H7 (cell line): ENCODE measurements at regions not wholly inside any gene's neighbourhood (a gene's known extent, or its start where the extent isn't known, plus 50 kb on each side); places are given as distances from the start of the nearest gene placed in this dataset.

Experiments
- DNase-seq: peaks from one replicate; pipeline ENCODE4 v3.0.0; 2012
- H3K27me3 ChIP-seq: 2 replicates; pipeline ENCODE4 v1.6.0; 2011; ENCODE audit warnings: mild to moderate bottlenecking, low read length; ENCODE audit not compliant: control insufficient read depth, insufficient read depth
- H3K36me3 ChIP-seq: replicated peaks from 2 replicates; pipeline ENCODE4 v1.5.1; 2011; ENCODE audit warnings: low read length; ENCODE audit not compliant: control insufficient read depth, insufficient read depth
- H3K4me3 ChIP-seq: 2 replicates; pipeline ENCODE4 v1.5.1; 2011; ENCODE audit warnings: low read depth, mild to moderate bottlenecking, control low read depth, low read length, moderate library complexity; ENCODE audit not compliant: insufficient read depth

GRCh38 chr2:816278-816677 lies 134.4 kb upstream of the SNTG2 start:
- no peaks in the 10 kb centered on the region for H3K36me3 ChIP-seq
- no peaks in the 10 kb centered on the region for H3K27me3 ChIP-seq
- no peak for DNase-seq
- no peak overlapping the region for H3K4me3 ChIP-seq

GRCh38 chr2:810397-810796 lies 133.2 kb upstream of the TMEM18 start:
- DNase-seq = no peak
- no peak overlapping the region for H3K4me3 ChIP-seq
- no peaks in the 10 kb centered on the region for H3K27me3 ChIP-seq
- no peaks in the 10 kb centered on the region for H3K36me3 ChIP-seq

- DNase-seq = no peak
- Histone ChIP-seq H3K4me3 (no peak overlapping the region), H3K36me3 (no peaks in the 10 kb centered on the region), H3K27me3 (no peaks in the 10 kb centered on the region)
These were observed 130.1 kb upstream of the TMEM18 start for GRCh38 chr2:807300-807699.

GRCh38 chr2:805664-806063 lies 128.5 kb upstream of the TMEM18 start:
- DNase-seq = no peak
- H3K36me3 ChIP-seq = no peaks in the 10 kb centered on the region

GRCh38 chr2:797993-798392 lies 120.8 kb upstream of the TMEM18 start:
- DNase-seq = no peak
- no peaks in the 10 kb centered on the region for H3K36me3 ChIP-seq
- no peaks in the 10 kb centered on the region for H3K27me3 ChIP-seq
- no peak overlapping the region for H3K4me3 ChIP-seq

More at GRCh38 chr2:805664-806063, 128.5 kb upstream of the TMEM18 start:
- Histone ChIP-seq H3K27me3 (no peaks in the 10 kb centered on the region), H3K4me3 (no peak overlapping the region)

- DNase-seq = no peak
- Histone ChIP-seq H3K36me3 (no peaks in the 10 kb centered on the region), H3K27me3 (no peaks in the 10 kb centered on the region), H3K4me3 (no peak overlapping the region)
These were observed 120.3 kb upstream of the TMEM18 start for GRCh38 chr2:797556-797955.

GRCh38 chr2:796141-796985 lies 119.2 kb upstream of the TMEM18 start:
- DNase-seq = peak; percentile 42
- Histone ChIP-seq H3K27me3 (no peaks in the 10 kb centered on the region), H3K36me3 (no peaks in the 10 kb centered on the region), H3K4me3 (no peak overlapping the region)

GRCh38 chr2:795531-796041 lies 118.4 kb upstream of the TMEM18 start:
- DNase-seq = no peak
- no peak overlapping the region for H3K4me3 ChIP-seq
- H3K27me3 ChIP-seq = no peaks in the 10 kb centered on the region
- no peaks in the 10 kb centered on the region for H3K36me3 ChIP-seq

GRCh38 chr2:794554-795241 lies 117.5 kb upstream of the TMEM18 start:
- Histone ChIP-seq H3K4me3 (no peak overlapping the region), H3K27me3 (no peaks in the 10 kb centered on the region), H3K36me3 (no peaks in the 10 kb centered on the region)
- peak; percentile 42 for DNase-seq

- no peaks in the 10 kb centered on the region for H3K27me3 ChIP-seq
- no peaks in the 10 kb centered on the region for H3K36me3 ChIP-seq
- H3K4me3 ChIP-seq = no peak overlapping the region
- no peak for DNase-seq
These were observed 116.0 kb upstream of the TMEM18 start for GRCh38 chr2:793236-793635.

GRCh38 chr2:792687-793086 lies 115.5 kb upstream of the TMEM18 start:
- no peak for DNase-seq
- no peaks in the 10 kb centered on the region for H3K36me3 ChIP-seq
- H3K4me3 ChIP-seq = no peak overlapping the region
- H3K27me3 ChIP-seq = no peaks in the 10 kb centered on the region

- no peaks in the 10 kb centered on the region for H3K36me3 ChIP-seq
- no peak for DNase-seq
- H3K4me3 ChIP-seq = no peak overlapping the region
- no peaks in the 10 kb centered on the region for H3K27me3 ChIP-seq
These were observed 113.5 kb upstream of the TMEM18 start for GRCh38 chr2:790634-791245.

- Histone ChIP-seq H3K27me3 (no peaks in the 10 kb centered on the region), H3K4me3 (no peak overlapping the region), H3K36me3 (no peaks in the 10 kb centered on the region)
- no peak for DNase-seq
These were observed 112.9 kb upstream of the TMEM18 start for GRCh38 chr2:790081-790480.

- H3K4me3 ChIP-seq = no peak overlapping the region
- no peak for DNase-seq
These were observed 112.3 kb upstream of the TMEM18 start for GRCh38 chr2:789529-789928.

More at GRCh38 chr2:789529-789928, 112.3 kb upstream of the TMEM18 start:
- Histone ChIP-seq H3K36me3 (no peaks in the 10 kb centered on the region), H3K27me3 (no peaks in the 10 kb centered on the region)
